Upper lobe of left lung (tissue), 6 donors: ENCODE measurements at regions not wholly inside any gene's neighbourhood (a gene's known extent, or its start where the extent isn't known, plus 50 kb on each side); places are given as distances from the start of the nearest gene placed in this dataset.
"Not testable (repeated sequence)": the region's sequence is repeated elsewhere in the genome, so short reads cannot be mapped to it uniquely, and the experiment has no call there.

Source experiments
- ATAC-seq, 2 donors: fragments of 200-7000 bp; cut with Tn5 transposase; one replicate each; pipeline ENCODE4 v1.9.1; 2022; ENCODE audit warnings: mild to moderate bottlenecking in 2 of 2, moderate library complexity in 2 of 2; ENCODE audit not compliant: low FRiP score in 2 of 2
- DNase-seq, 2 donors: peaks; one replicate each; pipeline ENCODE4 v3.0.0-alpha.2; 2019 to 2020
- H3K27ac ChIP-seq, 4 donors: fragments of 200-600 bp; sonication (generic); one replicate each; pipeline ENCODE4 v1.5.1; 2016 to 2019
- H3K27me3 ChIP-seq, 4 donors: fragments of 200-600 bp; sonication (generic); one replicate each; pipeline ENCODE4 v1.5.1; 2017 to 2019
- H3K36me3 ChIP-seq, 4 donors: fragments of 200-600 bp; sonication (generic); one replicate each; pipeline ENCODE4 v1.5.1; 2016 to 2019
- H3K4me1 ChIP-seq, 4 donors: fragments of 200-600 bp; sonication (generic); one replicate each; pipeline ENCODE4 v1.5.1; 2018 to 2019
- H3K4me3 ChIP-seq, 4 donors: fragments of 200-600 bp; sonication (generic); one replicate each; pipeline ENCODE4 v1.5.1; 2017 to 2019; ENCODE audit warnings: mild to moderate bottlenecking in 2 of 4, moderate library complexity in 1 of 4
- H3K9me3 ChIP-seq, 4 donors: fragments of 200-600 bp; sonication (generic); one replicate each; pipeline ENCODE4 v1.5.1; 2018 to 2019
- EP300 ChIP-seq, 4 donors: sonication (generic); formaldehyde crosslinking; IDR thresholded peaks; one replicate each; pipeline ENCODE4 v1.5.1; 2017; ENCODE audit warnings: antibody characterized with exemption in 4 of 4, control low read depth in 2 of 4
- POLR2A ChIP-seq, 4 donors: fragments of 450-650 bp; IDR thresholded peaks; one replicate each; pipeline ENCODE4 v1.5.1; 2016 to 2017; ENCODE audit warnings: antibody characterized with exemption in 4 of 4, mild to moderate bottlenecking in 2 of 4
- POLR2AphosphoS5 ChIP-seq, 2 donors: sonication (generic); formaldehyde crosslinking; IDR thresholded peaks; one replicate each; pipeline ENCODE4 v1.5.1; 2017; ENCODE audit warnings: antibody characterized with exemption in 2 of 2
- WGBS, 2 donors: methylation state at CpG; one replicate each; pipeline ENCODE4 v1.1.5; 2017 to 2018; 5-methylcytosine and 5-hydroxymethylcytosine counted together
- TF ChIP-seq, protein P1 (sequence below), 6 experiments: fragments of 450-650 bp in 4 of 6; fragments of 200-600 bp in 2 of 6; sonication (generic) in 2 of 6; IDR thresholded peaks; one replicate each; pipeline ENCODE4 v1.5.1; 2016 to 2019; ENCODE audit warnings: antibody characterized with exemption in 6 of 6
- donor health status: DM: no; HTN: no; CAD: no; lungs with moderate emphysema.
- donor health status: DM: no; HTN: yes; CAD: no; lungs with severe emphysema.

DNA sequence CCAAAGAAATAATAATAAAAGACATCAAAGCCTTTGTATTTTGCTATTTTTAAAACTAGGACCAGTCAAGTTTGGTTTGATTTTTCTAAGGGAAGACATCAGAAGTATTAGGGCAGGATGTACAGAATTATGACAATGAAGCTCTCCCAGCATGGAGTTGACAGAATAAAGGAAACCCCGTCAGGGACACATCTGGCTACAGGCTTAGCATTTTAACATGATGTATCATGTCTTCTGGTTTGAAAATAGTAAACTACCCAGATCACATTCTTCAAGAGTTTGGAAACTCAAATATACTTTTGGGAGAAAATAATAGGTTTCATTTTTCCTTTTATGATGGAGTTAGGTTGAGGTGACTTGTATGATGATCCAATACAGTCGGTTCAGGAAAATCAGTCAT is 552.0 kb upstream of the CDH2 start:
- TF ChIP-seq, protein P1, sequence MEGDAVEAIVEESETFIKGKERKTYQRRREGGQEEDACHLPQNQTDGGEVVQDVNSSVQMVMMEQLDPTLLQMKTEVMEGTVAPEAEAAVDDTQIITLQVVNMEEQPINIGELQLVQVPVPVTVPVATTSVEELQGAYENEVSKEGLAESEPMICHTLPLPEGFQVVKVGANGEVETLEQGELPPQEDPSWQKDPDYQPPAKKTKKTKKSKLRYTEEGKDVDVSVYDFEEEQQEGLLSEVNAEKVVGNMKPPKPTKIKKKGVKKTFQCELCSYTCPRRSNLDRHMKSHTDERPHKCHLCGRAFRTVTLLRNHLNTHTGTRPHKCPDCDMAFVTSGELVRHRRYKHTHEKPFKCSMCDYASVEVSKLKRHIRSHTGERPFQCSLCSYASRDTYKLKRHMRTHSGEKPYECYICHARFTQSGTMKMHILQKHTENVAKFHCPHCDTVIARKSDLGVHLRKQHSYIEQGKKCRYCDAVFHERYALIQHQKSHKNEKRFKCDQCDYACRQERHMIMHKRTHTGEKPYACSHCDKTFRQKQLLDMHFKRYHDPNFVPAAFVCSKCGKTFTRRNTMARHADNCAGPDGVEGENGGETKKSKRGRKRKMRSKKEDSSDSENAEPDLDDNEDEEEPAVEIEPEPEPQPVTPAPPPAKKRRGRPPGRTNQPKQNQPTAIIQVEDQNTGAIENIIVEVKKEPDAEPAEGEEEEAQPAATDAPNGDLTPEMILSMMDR (IDR thresholded peaks at IDR 0.05), result no peak
- TF ChIP-seq POLR2A (IDR thresholded peaks at IDR 0.05), result no peak
- TF ChIP-seq POLR2AphosphoS5 (IDR thresholded peaks at IDR 0.05), result no peak
- no peak for TF ChIP-seq EP300 (IDR thresholded peaks at IDR 0.05)
- Histone ChIP-seq H3K36me3 (no peaks in the 10 kb centered on the region), H3K27me3 (no peaks in the 10 kb centered on the region), H3K27ac (no peak overlapping the region), H3K9me3 (no peaks in the 10 kb centered on the region), H3K4me3 (no peak overlapping the region), H3K4me1 (no peaks in the 10 kb centered on the region)
- ATAC-seq, result no peak
- no peak for DNase-seq
- 34 to 71% methylated on average over 2 of the region's 2 CpGs for WGBS, 2 donors

DNA sequence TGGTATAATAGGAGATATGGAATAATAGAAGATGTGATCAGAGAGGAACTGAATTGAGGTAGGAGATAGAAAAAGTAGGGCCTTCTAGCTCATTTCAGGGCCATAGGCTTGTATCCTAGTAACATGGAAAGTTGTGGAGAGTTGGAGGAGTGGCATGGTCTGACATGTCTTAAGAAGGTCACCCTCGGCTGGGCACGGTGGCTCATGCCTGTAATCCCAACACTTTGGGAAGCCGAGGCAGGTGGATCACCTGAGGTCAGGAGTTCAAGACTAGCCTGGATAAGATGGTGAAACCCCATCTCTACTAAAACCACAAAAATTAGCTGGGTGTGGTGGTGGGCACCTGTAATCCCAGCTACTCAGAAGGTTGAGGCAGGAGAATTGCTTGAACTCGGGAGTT is 550.3 kb upstream of the CDH2 start:
- not testable (repeated sequence) for H3K4me3 ChIP-seq, H3K36me3 ChIP-seq, H3K9me3 ChIP-seq, H3K27me3 ChIP-seq, DNase-seq, ATAC-seq, H3K4me1 ChIP-seq, H3K27ac ChIP-seq
- WGBS, 2 donors, result 85 to 91% methylated on average over 4 of the region's 4 CpGs

DNA sequence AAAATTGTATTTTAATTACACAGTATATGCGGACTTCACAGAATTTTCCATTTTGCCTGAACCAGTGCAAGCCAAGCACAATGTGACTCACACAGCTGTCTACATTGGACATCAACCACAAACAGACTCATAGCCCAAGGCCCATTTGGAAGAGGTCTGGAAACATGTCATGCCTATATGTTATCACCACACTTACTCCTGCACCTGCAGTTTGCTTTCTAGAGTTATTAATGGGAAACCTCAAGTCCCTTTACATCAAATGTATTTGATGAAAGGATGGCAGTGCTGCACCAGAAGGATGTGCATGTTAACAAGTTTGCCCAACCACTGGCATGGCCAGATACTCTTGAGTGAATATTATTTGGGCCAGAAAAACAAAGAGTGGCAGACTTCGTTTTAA is 548.9 kb upstream of the CDH2 start:
- ATAC-seq, result no peak
- Histone ChIP-seq H3K9me3 (no peaks in the 10 kb centered on the region), H3K27me3 (no peaks in the 10 kb centered on the region), H3K4me3 (no peak overlapping the region), H3K27ac (no peak overlapping the region), H3K4me1 (no peaks in the 10 kb centered on the region), H3K36me3 (no peaks in the 10 kb centered on the region)
- TF ChIP-seq, protein P1 (IDR thresholded peaks at IDR 0.05), result no peak
- TF ChIP-seq POLR2AphosphoS5 (IDR thresholded peaks at IDR 0.05) (no peak), EP300 (IDR thresholded peaks at IDR 0.05) (no peak), POLR2A (IDR thresholded peaks at IDR 0.05) (no peak)
- 87 to 94% methylated on average over 2 of the region's 2 CpGs for WGBS, 2 donors
- DNase-seq, result no peak

DNA sequence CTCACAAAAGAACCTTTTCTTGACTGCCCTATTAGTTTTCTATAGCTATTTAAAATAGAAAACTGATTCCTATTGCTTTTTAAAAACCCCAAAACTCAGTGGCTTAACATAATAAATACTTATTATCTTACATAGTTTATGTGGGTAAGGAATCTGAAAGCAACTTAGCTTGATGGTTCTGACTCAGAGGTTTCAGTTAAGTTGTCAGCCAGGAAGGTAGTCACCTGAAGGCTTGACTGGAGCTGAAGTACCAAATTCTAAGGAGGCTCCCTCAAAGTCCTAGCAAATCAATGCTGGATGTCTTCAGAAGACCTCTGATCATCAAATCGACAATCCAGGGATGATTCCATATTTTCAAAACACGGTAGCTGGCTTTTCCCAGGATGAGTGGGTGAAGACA is 546.6 kb upstream of the CDH2 start:
- Histone ChIP-seq H3K27me3 (no peaks in the 10 kb centered on the region), H3K4me1 (no peaks in the 10 kb centered on the region), H3K4me3 (no peak overlapping the region), H3K36me3 (no peaks in the 10 kb centered on the region), H3K9me3 (no peaks in the 10 kb centered on the region), H3K27ac (no peak overlapping the region)
- 89 to 92% methylated on average over 2 of the region's 2 CpGs for WGBS, 2 donors
- no peak for DNase-seq
- TF ChIP-seq, protein P1 (IDR thresholded peaks at IDR 0.05), result no peak
- TF ChIP-seq POLR2A (IDR thresholded peaks at IDR 0.05) (no peak), POLR2AphosphoS5 (IDR thresholded peaks at IDR 0.05) (no peak), EP300 (IDR thresholded peaks at IDR 0.05) (no peak)
- no peak for ATAC-seq

DNA sequence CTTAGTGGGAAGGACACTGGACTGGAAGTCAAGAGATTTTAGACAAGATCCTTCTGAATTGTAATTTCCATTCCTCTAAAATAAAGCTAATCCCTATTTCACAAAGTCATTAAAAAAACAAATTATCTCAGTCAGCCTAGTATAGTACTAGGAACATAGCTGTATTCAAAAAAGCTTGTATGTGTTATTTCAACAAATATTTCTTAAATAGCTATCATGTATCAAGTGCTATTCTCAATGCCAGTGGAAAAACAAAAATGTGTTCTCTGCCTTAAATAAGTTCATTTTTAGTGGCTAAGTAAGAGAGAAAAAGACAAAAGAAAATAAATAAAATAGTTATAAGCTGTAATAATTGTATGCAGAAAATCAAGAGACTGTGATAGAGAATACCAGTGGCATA is 541.8 kb upstream of the CDH2 start:
- no peak for DNase-seq
- Histone ChIP-seq H3K4me3 (no peak overlapping the region), H3K36me3 (no peaks in the 10 kb centered on the region), H3K27ac (no peak overlapping the region), H3K4me1 (no peaks in the 10 kb centered on the region), H3K9me3 (no peaks in the 10 kb centered on the region), H3K27me3 (no peaks in the 10 kb centered on the region)
- no peak for ATAC-seq
- TF ChIP-seq, protein P1 (IDR thresholded peaks at IDR 0.05), result no peak
- no peak for TF ChIP-seq POLR2AphosphoS5 (IDR thresholded peaks at IDR 0.05)
- no peak for TF ChIP-seq EP300 (IDR thresholded peaks at IDR 0.05)
- no peak for TF ChIP-seq POLR2A (IDR thresholded peaks at IDR 0.05)
